ENCODE measurements at regions not wholly inside any gene's neighbourhood (a gene's known extent, or its start where the extent isn't known, plus 50 kb on each side); places are given as distances from the start of the nearest gene placed in this dataset.
"Not testable (repeated sequence)": the region's sequence is repeated elsewhere in the genome, so short reads cannot be mapped to it uniquely, and the experiment has no call there.

- Histone ChIP-seq H3K4me3 (ENCODE audit: low read length in 2 of 2) (no peak overlapping the region), H3K27me3 (ENCODE audit: control insufficient read depth in 2 of 2, insufficient read depth in 1 of 2, low read length in 1 of 2) (no peaks in the 10 kb centered on the region), H3K4me1 (ENCODE audit: control insufficient read depth in 2 of 2, insufficient read depth in 2 of 2, low read length in 2 of 2) (no peaks in the 10 kb centered on the region), H3K36me3 (ENCODE audit: control insufficient read depth in 2 of 2, insufficient read depth in 2 of 2, low read length in 1 of 2) (no peaks in the 10 kb centered on the region), H3K9me3 (ENCODE audit: control insufficient read depth in 2 of 2, insufficient read depth in 1 of 2, low read length in 1 of 2) (no peaks in the 10 kb centered on the region), H3K27ac (ENCODE audit: low read depth in 1 of 2, low read length in 1 of 2) (no peak overlapping the region)
- DNase-seq (ENCODE audit: low read depth in 6 of 9, low spot score in 9 of 9), result no peak
- 87% methylated on average over 7 of the region's 7 CpGs for WGBS
Observed at GRCh38 chr18:41871229-41872000, 83.6 kb upstream of the PIK3C3 start.

GRCh38 chr18:41870817-41871216, 84.2 kb upstream of the PIK3C3 start:
- H3K9me3 ChIP-seq (ENCODE audit: control insufficient read depth in 2 of 2, insufficient read depth in 1 of 2, low read length in 1 of 2), result no peaks in the 10 kb centered on the region
- H3K4me3 ChIP-seq (ENCODE audit: low read length in 2 of 2), result no peak overlapping the region
- DNase-seq (ENCODE audit: low read depth in 6 of 9, low spot score in 9 of 9), result no peak
- H3K27ac ChIP-seq (ENCODE audit: low read depth in 1 of 2, low read length in 1 of 2), result no peak overlapping the region
- no peaks in the 10 kb centered on the region for H3K36me3 ChIP-seq (ENCODE audit: control insufficient read depth in 2 of 2, insufficient read depth in 2 of 2, low read length in 1 of 2)
- H3K4me1 ChIP-seq (ENCODE audit: control insufficient read depth in 2 of 2, insufficient read depth in 2 of 2, low read length in 2 of 2), result no peaks in the 10 kb centered on the region
- H3K27me3 ChIP-seq (ENCODE audit: control insufficient read depth in 2 of 2, insufficient read depth in 1 of 2, low read length in 1 of 2), result no peaks in the 10 kb centered on the region

GRCh38 chr18:41870191-41870590, 84.8 kb upstream of the PIK3C3 start:
- Histone ChIP-seq H3K9me3 (ENCODE audit: control insufficient read depth in 2 of 2, insufficient read depth in 1 of 2, low read length in 1 of 2) (no peaks in the 10 kb centered on the region), H3K4me1 (ENCODE audit: control insufficient read depth in 2 of 2, insufficient read depth in 2 of 2, low read length in 2 of 2) (no peaks in the 10 kb centered on the region), H3K36me3 (ENCODE audit: control insufficient read depth in 2 of 2, insufficient read depth in 2 of 2, low read length in 1 of 2) (no peaks in the 10 kb centered on the region), H3K27ac (ENCODE audit: low read depth in 1 of 2, low read length in 1 of 2) (no peak overlapping the region), H3K4me3 (ENCODE audit: low read length in 2 of 2) (no peak overlapping the region), H3K27me3 (ENCODE audit: control insufficient read depth in 2 of 2, insufficient read depth in 1 of 2, low read length in 1 of 2) (no peaks in the 10 kb centered on the region)
- no peak for DNase-seq (ENCODE audit: low read depth in 6 of 9, low spot score in 9 of 9)
- WGBS, result 86% methylated on average over 2 of the region's 2 CpGs

DNA sequence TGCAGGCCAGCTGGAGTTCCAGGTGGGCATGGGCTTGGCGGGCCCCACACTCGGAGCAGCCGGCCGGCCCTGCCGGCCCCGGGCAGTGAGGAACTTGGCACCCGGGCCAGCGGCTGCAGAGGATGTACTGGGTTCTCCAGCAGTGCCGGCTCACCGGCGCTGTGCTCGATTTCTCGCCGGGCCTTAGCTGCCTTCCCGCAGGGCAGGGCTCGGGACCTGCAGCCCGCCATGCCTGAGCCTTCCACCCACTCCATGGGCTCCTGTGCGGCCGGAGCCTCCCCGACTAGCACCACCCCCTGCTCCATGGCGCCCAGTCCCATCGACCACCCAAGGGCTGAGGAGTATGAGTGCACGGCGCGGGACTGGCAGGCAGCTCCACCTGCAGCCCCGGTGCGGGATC, 89.2 kb upstream of the PIK3C3 start:
- H3K4me1 ChIP-seq (ENCODE audit: control insufficient read depth in 2 of 2, insufficient read depth in 2 of 2, low read length in 2 of 2); H3K36me3 ChIP-seq (ENCODE audit: control insufficient read depth in 2 of 2, insufficient read depth in 2 of 2, low read length in 1 of 2); H3K27me3 ChIP-seq (ENCODE audit: control insufficient read depth in 2 of 2, insufficient read depth in 1 of 2, low read length in 1 of 2); H3K9me3 ChIP-seq (ENCODE audit: control insufficient read depth in 2 of 2, insufficient read depth in 1 of 2, low read length in 1 of 2); H3K4me3 ChIP-seq (ENCODE audit: low read length in 2 of 2); H3K27ac ChIP-seq (ENCODE audit: low read depth in 1 of 2, low read length in 1 of 2); DNase-seq (ENCODE audit: low read depth in 6 of 9, low spot score in 9 of 9): not testable (repeated sequence)
- WGBS, result 97% methylated on average over 27 of the region's 27 CpGs

DNA sequence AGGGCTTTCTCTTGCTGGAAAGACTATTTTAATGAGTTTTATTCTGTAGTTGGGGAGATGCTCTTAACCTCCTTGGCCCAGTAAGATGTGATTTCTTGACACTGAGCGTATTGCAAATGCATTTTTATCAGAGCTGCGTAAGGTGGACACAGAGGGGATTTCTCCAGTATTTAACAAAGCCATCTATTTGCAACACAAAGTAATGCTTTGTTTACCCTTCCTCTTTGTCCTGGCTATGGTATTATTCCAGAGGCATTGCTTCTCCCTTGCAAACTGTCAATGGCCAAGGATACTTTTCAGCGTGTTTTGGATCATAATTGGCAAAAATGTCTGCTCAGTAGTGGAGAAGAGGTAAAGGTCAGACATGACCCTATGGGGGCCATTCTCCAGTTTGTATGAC, 90.8 kb upstream of the PIK3C3 start:
- WGBS, result 95% methylated on average over 3 of the region's 3 CpGs
- H3K27ac ChIP-seq (ENCODE audit: low read depth in 1 of 2, low read length in 1 of 2), result no peak overlapping the region
- H3K9me3 ChIP-seq (ENCODE audit: control insufficient read depth in 2 of 2, insufficient read depth in 1 of 2, low read length in 1 of 2), result no peaks in the 10 kb centered on the region
- H3K4me1 ChIP-seq (ENCODE audit: control insufficient read depth in 2 of 2, insufficient read depth in 2 of 2, low read length in 2 of 2), result no peaks in the 10 kb centered on the region
- H3K4me3 ChIP-seq (ENCODE audit: low read length in 2 of 2), result no peak overlapping the region
- no peaks in the 10 kb centered on the region for H3K27me3 ChIP-seq (ENCODE audit: control insufficient read depth in 2 of 2, insufficient read depth in 1 of 2, low read length in 1 of 2)
- DNase-seq (ENCODE audit: low read depth in 6 of 9, low spot score in 9 of 9), result no peak
- no peaks in the 10 kb centered on the region for H3K36me3 ChIP-seq (ENCODE audit: control insufficient read depth in 2 of 2, insufficient read depth in 2 of 2, low read length in 1 of 2)

DNA sequence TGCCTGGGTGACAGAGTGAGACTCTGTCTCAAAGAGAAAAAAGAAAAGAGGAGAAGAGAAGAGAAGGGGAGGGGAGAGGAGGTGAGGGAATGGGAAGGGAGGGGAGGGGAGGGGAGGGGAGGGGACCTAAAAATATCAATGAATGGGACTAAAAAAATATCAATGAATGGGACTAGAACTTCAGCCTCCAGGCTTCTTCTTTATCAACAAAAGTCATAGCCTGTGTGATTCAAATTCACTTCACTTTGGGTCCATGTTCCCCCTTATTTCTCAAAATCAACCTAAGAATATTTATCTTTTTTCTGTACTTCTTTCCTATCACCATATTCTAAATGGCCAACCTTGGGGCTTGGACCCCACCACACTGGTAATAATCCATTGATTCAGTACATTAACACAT, 92.1 kb upstream of the PIK3C3 start:
- H3K4me1 ChIP-seq (ENCODE audit: control insufficient read depth in 2 of 2, insufficient read depth in 2 of 2, low read length in 2 of 2), result no peaks in the 10 kb centered on the region
- H3K4me3 ChIP-seq (ENCODE audit: low read length in 2 of 2), result no peak overlapping the region
- H3K9me3 ChIP-seq (ENCODE audit: control insufficient read depth in 2 of 2, insufficient read depth in 1 of 2, low read length in 1 of 2), result no peaks in the 10 kb centered on the region
- DNase-seq (ENCODE audit: low read depth in 6 of 9, low spot score in 9 of 9), result no peak
- H3K36me3 ChIP-seq (ENCODE audit: control insufficient read depth in 2 of 2, insufficient read depth in 2 of 2, low read length in 1 of 2), result no peaks in the 10 kb centered on the region
- H3K27ac ChIP-seq (ENCODE audit: low read depth in 1 of 2, low read length in 1 of 2), result no peak overlapping the region
- no peaks in the 10 kb centered on the region for H3K27me3 ChIP-seq (ENCODE audit: control insufficient read depth in 2 of 2, insufficient read depth in 1 of 2, low read length in 1 of 2)

GRCh38 chr18:41860987-41861386, 94.0 kb upstream of the PIK3C3 start:
- no peak for DNase-seq (ENCODE audit: low read depth in 6 of 9, low spot score in 9 of 9)
- Histone ChIP-seq H3K27ac (ENCODE audit: low read depth in 1 of 2, low read length in 1 of 2) (no peak overlapping the region), H3K36me3 (ENCODE audit: control insufficient read depth in 2 of 2, insufficient read depth in 2 of 2, low read length in 1 of 2) (no peaks in the 10 kb centered on the region), H3K9me3 (ENCODE audit: control insufficient read depth in 2 of 2, insufficient read depth in 1 of 2, low read length in 1 of 2) (no peaks in the 10 kb centered on the region), H3K4me3 (ENCODE audit: low read length in 2 of 2) (no peak overlapping the region), H3K4me1 (ENCODE audit: control insufficient read depth in 2 of 2, insufficient read depth in 2 of 2, low read length in 2 of 2) (no peaks in the 10 kb centered on the region), H3K27me3 (ENCODE audit: control insufficient read depth in 2 of 2, insufficient read depth in 1 of 2, low read length in 1 of 2) (no peaks in the 10 kb centered on the region)
- 98% methylated on average over 2 of the region's 2 CpGs for WGBS

GRCh38 chr18:41858761-41859555, 96.1 kb upstream of the PIK3C3 start:
- 86% methylated on average over 2 of the region's 2 CpGs for WGBS
- Histone ChIP-seq H3K27ac (ENCODE audit: low read depth in 1 of 2, low read length in 1 of 2) (no peak overlapping the region), H3K36me3 (ENCODE audit: control insufficient read depth in 2 of 2, insufficient read depth in 2 of 2, low read length in 1 of 2) (no peaks in the 10 kb centered on the region), H3K4me3 (ENCODE audit: low read length in 2 of 2) (no peak overlapping the region), H3K9me3 (ENCODE audit: control insufficient read depth in 2 of 2, insufficient read depth in 1 of 2, low read length in 1 of 2) (no peaks in the 10 kb centered on the region), H3K4me1 (ENCODE audit: control insufficient read depth in 2 of 2, insufficient read depth in 2 of 2, low read length in 2 of 2) (no peaks in the 10 kb centered on the region), H3K27me3 (ENCODE audit: control insufficient read depth in 2 of 2, insufficient read depth in 1 of 2, low read length in 1 of 2) (no peaks in the 10 kb centered on the region)
- no peak for DNase-seq (ENCODE audit: low read depth in 6 of 9, low spot score in 9 of 9)

GRCh38 chr18:41853280-41853679, 101.8 kb upstream of the PIK3C3 start:
- H3K4me1 ChIP-seq (ENCODE audit: control insufficient read depth in 2 of 2, insufficient read depth in 2 of 2, low read length in 2 of 2), result no peaks in the 10 kb centered on the region
- H3K36me3 ChIP-seq (ENCODE audit: control insufficient read depth in 2 of 2, insufficient read depth in 2 of 2, low read length in 1 of 2), result no peaks in the 10 kb centered on the region
- H3K4me3 ChIP-seq (ENCODE audit: low read length in 2 of 2), result no peak overlapping the region
- H3K9me3 ChIP-seq (ENCODE audit: control insufficient read depth in 2 of 2, insufficient read depth in 1 of 2, low read length in 1 of 2), result no peaks in the 10 kb centered on the region
- DNase-seq (ENCODE audit: low read depth in 6 of 9, low spot score in 9 of 9), result no peak
- no peaks in the 10 kb centered on the region for H3K27me3 ChIP-seq (ENCODE audit: control insufficient read depth in 2 of 2, insufficient read depth in 1 of 2, low read length in 1 of 2)
- 75% methylated on average over 1 of the region's 1 CpG for WGBS
- H3K27ac ChIP-seq (ENCODE audit: low read depth in 1 of 2, low read length in 1 of 2), result no peak overlapping the region

Data from thymus (tissue), 11 donors.